DND-41 (cell line): ENCODE measurements at regions not wholly inside any gene's neighbourhood (a gene's known extent, or its start where the extent isn't known, plus 50 kb on each side); places are given as distances from the start of the nearest gene placed in this dataset.

Source experiments
- ATAC-seq: fragments of 200-7000 bp; cut with Tn5 transposase; 3 replicates; pipeline ENCODE4 v1.9.1; 2021; ENCODE audit warnings: low read depth; ENCODE audit not compliant: insufficient read depth
- DNase-seq: peaks from one replicate; pipeline ENCODE4 v3.0.0-alpha.2; 2020
- H2AFZ ChIP-seq: 2 replicates; pipeline ENCODE4 v1.6.0; 2012; ENCODE audit warnings: low read depth, low read length
- H3K27ac ChIP-seq: 2 replicates; pipeline ENCODE4 v1.5.1; 2012; ENCODE audit warnings: low read length, inconsistent platforms
- H3K27me3 ChIP-seq: fragments of 200-600 bp; sonication (generic); 2 replicates; pipeline ENCODE4 v1.6.0; 2012; ENCODE audit warnings: low read length, mild to moderate bottlenecking, inconsistent platforms; ENCODE audit not compliant: insufficient read depth, poor library complexity
- H3K36me3 ChIP-seq: 2 replicates; pipeline ENCODE4 v1.5.1; 2012; ENCODE audit warnings: low read length, inconsistent platforms; ENCODE audit not compliant: insufficient read depth
- H3K4me1 ChIP-seq: 2 replicates; pipeline ENCODE4 v1.5.1; 2012; ENCODE audit warnings: mild to moderate bottlenecking, low read length; ENCODE audit not compliant: insufficient read depth
- H3K4me2 ChIP-seq: 2 replicates; pipeline ENCODE4 v1.6.0; 2012; ENCODE audit warnings: mild to moderate bottlenecking, moderate library complexity, low read length, inconsistent platforms; ENCODE audit not compliant: insufficient read depth
- H3K4me3 ChIP-seq, 2 experiments: fragments of 200-600 bp in 1 of 2; shearing (Covaris generic) in 1 of 2; 2 replicates each; pipeline ENCODE4 v1.5.1; 2012 to 2016; ENCODE audit warnings: inconsistent platforms in 2 of 2, low read length in 2 of 2, mild to moderate bottlenecking in 2 of 2, low read depth in 1 of 2, moderate library complexity in 1 of 2
- H3K79me2 ChIP-seq: 2 replicates; pipeline ENCODE4 v1.6.0; 2012; ENCODE audit warnings: low read length, inconsistent platforms; ENCODE audit not compliant: insufficient read depth
- H3K9ac ChIP-seq: 2 replicates; pipeline ENCODE4 v1.6.0; 2012; ENCODE audit warnings: low read depth, mild to moderate bottlenecking, inconsistent platforms, low read length, moderate library complexity
- H3K9me3 ChIP-seq: 2 replicates; pipeline ENCODE4 v1.5.1; 2012; ENCODE audit warnings: low read length, moderate library complexity, mild to moderate bottlenecking, inconsistent platforms; ENCODE audit not compliant: insufficient read depth, severe bottlenecking
- H4K20me1 ChIP-seq: 2 replicates; pipeline ENCODE4 v1.6.0; 2012; ENCODE audit warnings: low read length; ENCODE audit not compliant: insufficient read depth
- CTCF ChIP-seq: IDR thresholded peaks from 2 replicates; pipeline ENCODE4 v1.5.1; 2012; ENCODE audit warnings: borderline replicate concordance, low read length, moderate library complexity, mild to moderate bottlenecking; ENCODE audit not compliant: poor library complexity, severe bottlenecking; ENCODE audit errors: extremely low read depth
- EZH2 ChIP-seq: IDR thresholded peaks from 3 replicates; pipeline ENCODE4 v1.6.1; 2012; ENCODE audit warnings: borderline replicate concordance, low read depth, mild to moderate bottlenecking, moderate library complexity, low read length, inconsistent platforms; ENCODE audit not compliant: severe bottlenecking

GRCh38 chr12:24195063-24195462, 245.6 kb upstream of the SOX5 start:
- no peak for ATAC-seq

DNA sequence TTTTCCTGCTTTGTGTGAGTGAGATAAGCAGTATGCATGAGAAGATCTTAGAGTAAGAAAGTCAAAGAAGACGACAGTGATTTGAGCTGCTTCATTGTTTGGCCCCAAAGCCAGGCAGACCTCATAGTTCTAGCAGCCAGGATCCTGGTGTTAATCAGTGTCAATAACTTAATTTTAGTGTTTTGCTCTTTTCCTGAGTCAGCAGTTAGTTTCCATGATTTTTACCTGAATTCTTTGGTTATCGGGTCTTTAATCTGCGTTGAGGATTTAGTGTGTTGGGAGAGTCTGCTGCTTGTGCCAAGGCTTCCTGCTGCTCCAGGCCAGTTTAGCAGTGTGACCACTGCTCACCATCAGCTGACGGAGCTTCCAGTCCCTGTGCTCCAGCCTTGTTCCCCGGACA, 241.6 kb upstream of the SOX5 start:
- H3K79me2 ChIP-seq = no peaks in the 10 kb centered on the region
- H3K9me3 ChIP-seq = no peaks in the 10 kb centered on the region
- H3K27ac ChIP-seq = no peak overlapping the region
- ATAC-seq (no peak), DNase-seq (no peak)
- H3K4me1 ChIP-seq = no peaks in the 10 kb centered on the region
- no peaks in the 10 kb centered on the region for H4K20me1 ChIP-seq
- no peak overlapping the region for H3K9ac ChIP-seq
- no peak overlapping the region for H3K4me3 ChIP-seq
- H3K36me3 ChIP-seq = no peaks in the 10 kb centered on the region
- no peaks in the 10 kb centered on the region for H3K27me3 ChIP-seq
- TF ChIP-seq CTCF (no peak), EZH2 (no peak)
- no peak overlapping the region for H3K4me2 ChIP-seq
- no peak overlapping the region for H2AFZ ChIP-seq

More at GRCh38 chr12:24195063-24195462, 245.6 kb upstream of the SOX5 start:
- Histone ChIP-seq H3K4me2 (no peak overlapping the region), H3K36me3 (no peaks in the 10 kb centered on the region), H3K4me3 (no peak overlapping the region), H3K9ac (no peak overlapping the region), H4K20me1 (no peaks in the 10 kb centered on the region), H3K27ac (no peak overlapping the region), H3K9me3 (no peaks in the 10 kb centered on the region), H3K27me3 (no peaks in the 10 kb centered on the region), H2AFZ (no peak overlapping the region), H3K4me1 (peaks cover 9% of the 10 kb centered on the region; the same call in 1 of the 2 replicates), H3K79me2 (no peaks in the 10 kb centered on the region)
- no peak for DNase-seq
- no peak for TF ChIP-seq EZH2
- no peak for TF ChIP-seq CTCF

DNA sequence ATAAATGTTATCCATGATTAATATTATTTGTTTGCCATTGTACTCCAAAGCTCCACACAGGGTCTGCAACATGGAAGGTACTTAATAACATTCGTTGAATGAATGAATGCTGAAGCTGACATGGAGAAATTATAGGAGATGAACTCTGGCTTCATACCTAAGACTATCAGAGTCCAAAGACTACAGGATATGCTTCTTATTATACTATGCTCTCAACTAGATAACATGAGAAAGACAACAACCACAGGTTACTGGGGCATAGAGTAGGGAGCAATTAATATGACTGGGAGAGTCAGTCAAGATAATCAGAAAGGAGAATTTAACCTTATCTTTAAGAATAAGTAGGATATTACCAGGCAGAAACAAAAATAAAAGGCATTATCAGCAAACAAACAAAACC, 236.3 kb upstream of the SOX5 start:
- Histone ChIP-seq H3K4me2 (no peak overlapping the region), H3K9ac (no peak overlapping the region), H3K4me1 (no peaks in the 10 kb centered on the region), H3K79me2 (no peaks in the 10 kb centered on the region), H3K27me3 (no peaks in the 10 kb centered on the region), H4K20me1 (no peaks in the 10 kb centered on the region), H2AFZ (no peak overlapping the region), H3K9me3 (no peaks in the 10 kb centered on the region), H3K27ac (no peak overlapping the region), H3K4me3 (no peak overlapping the region), H3K36me3 (no peaks in the 10 kb centered on the region)
- TF ChIP-seq CTCF (no peak), EZH2 (no peak)
- DNase-seq = no peak
- no peak for ATAC-seq

GRCh38 chr12:24177889-24178288, 228.4 kb upstream of the SOX5 start:
- Histone ChIP-seq H3K79me2 (no peaks in the 10 kb centered on the region), H3K4me1 (no peaks in the 10 kb centered on the region), H3K36me3 (no peaks in the 10 kb centered on the region), H4K20me1 (no peaks in the 10 kb centered on the region), H3K9me3 (no peaks in the 10 kb centered on the region), H3K4me2 (no peak overlapping the region), H3K27ac (no peak overlapping the region), H3K4me3 (no peak overlapping the region), H2AFZ (no peak overlapping the region), H3K9ac (no peak overlapping the region), H3K27me3 (no peaks in the 10 kb centered on the region)
- TF ChIP-seq CTCF = no peak
- no peak for TF ChIP-seq EZH2
- no peak for DNase-seq
- ATAC-seq = no peak
